Fibroblast of lung (primary cell): ENCODE measurements at regions not wholly inside any gene's neighbourhood (a gene's known extent, or its start where the extent isn't known, plus 50 kb on each side); places are given as distances from the start of the nearest gene placed in this dataset.

Experiments used
- DNase-seq, 2 donors: peaks; one replicate each; pipeline versions ENCODE4 v3.0.0 to v3.0.0-alpha.2; 2010; ENCODE audit warnings: low read depth in 2 of 2
- H2AFZ ChIP-seq: 2 replicates; pipeline ENCODE4 v1.5.1; 2012; ENCODE audit warnings: low read length, control low read depth, inconsistent platforms
- H3K27ac ChIP-seq: 2 replicates; pipeline ENCODE4 v1.5.1; 2011; ENCODE audit warnings: low read length, control low read depth; ENCODE audit not compliant: insufficient read depth
- H3K27me3 ChIP-seq: 2 replicates; pipeline ENCODE4 v1.5.1; 2011; ENCODE audit warnings: mild to moderate bottlenecking, low read length; ENCODE audit not compliant: control insufficient read depth, insufficient read depth
- H3K36me3 ChIP-seq: 2 replicates; pipeline ENCODE4 v1.5.1; 2011; ENCODE audit warnings: low read length; ENCODE audit not compliant: control insufficient read depth, insufficient read depth
- H3K4me1 ChIP-seq: 2 replicates; pipeline ENCODE4 v1.5.1; 2011; ENCODE audit warnings: low read length; ENCODE audit not compliant: control insufficient read depth, insufficient read depth; ENCODE audit errors: extremely low read depth
- H3K4me2 ChIP-seq: 2 replicates; pipeline ENCODE4 v1.5.1; 2011; ENCODE audit warnings: low read length, control low read depth; ENCODE audit not compliant: insufficient read depth; ENCODE audit errors: extremely low read depth
- H3K4me3 ChIP-seq, 4 experiments: fragments of 200-600 bp in 1 of 4; sonication (generic) in 1 of 4; replicated peaks in 1 of 4; 2 replicates each; pipeline ENCODE4 v1.5.1; 2011 to 2016; ENCODE audit warnings: low read length in 4 of 4, low read depth in 3 of 4, mild to moderate bottlenecking in 3 of 4, control low read depth in 2 of 4, inconsistent platforms in 1 of 4, mixed read lengths in 1 of 4; ENCODE audit not compliant: insufficient read depth in 1 of 4; ENCODE audit errors: control extremely low read depth in 1 of 4
- H3K79me2 ChIP-seq: 2 replicates; pipeline ENCODE4 v1.5.1; 2012; ENCODE audit warnings: mild to moderate bottlenecking, low read length, inconsistent platforms; ENCODE audit not compliant: control insufficient read depth, insufficient read depth
- H3K9ac ChIP-seq: 2 replicates; pipeline ENCODE4 v1.5.1; 2011; ENCODE audit warnings: mild to moderate bottlenecking, low read length, control low read depth; ENCODE audit not compliant: insufficient read depth
- H3K9me3 ChIP-seq: 2 replicates; pipeline ENCODE4 v1.5.1; 2012; ENCODE audit warnings: low read depth, low read length; ENCODE audit not compliant: control insufficient read depth, insufficient read depth
- H4K20me1 ChIP-seq: 2 replicates; pipeline ENCODE4 v1.5.1; 2011; ENCODE audit warnings: low read length; ENCODE audit not compliant: control insufficient read depth, insufficient read depth; ENCODE audit errors: extremely low read depth
- CTCF ChIP-seq, 2 donors: IDR thresholded peaks in 1 of 2; conservative IDR thresholded peaks in 1 of 2; 1 replicate in 1 of 2; 2 replicates in 1 of 2; pipeline ENCODE4 v1.5.1; 2011 to 2012; ENCODE audit warnings: low read length in 2 of 2, control low read depth in 1 of 2, inconsistent platforms in 1 of 2, low read depth in 1 of 2, mild to moderate bottlenecking in 1 of 2
- EZH2 ChIP-seq: IDR thresholded peaks from 2 replicates; pipeline ENCODE4 v1.5.1; 2012; ENCODE audit warnings: low read length, control low read depth, mild to moderate bottlenecking; ENCODE audit errors: missing control alignments

- H3K9me3 ChIP-seq, result no peaks in the 10 kb centered on the region
- H3K27ac ChIP-seq, result no peak overlapping the region
- no peak overlapping the region for H3K4me2 ChIP-seq
- DNase-seq, result no peak
- H3K9ac ChIP-seq, result no peak overlapping the region
- H2AFZ ChIP-seq, result no peak overlapping the region
- H3K79me2 ChIP-seq, result no peaks in the 10 kb centered on the region
- H3K27me3 ChIP-seq, result no peaks in the 10 kb centered on the region
- no peak overlapping the region for H3K4me3 ChIP-seq
- no peaks in the 10 kb centered on the region for H3K36me3 ChIP-seq
- no peaks in the 10 kb centered on the region for H4K20me1 ChIP-seq
- no peaks in the 10 kb centered on the region for H3K4me1 ChIP-seq
- TF ChIP-seq EZH2 (no peak), CTCF (conservative IDR thresholded peaks at IDR 0.05 in 1 of 2, IDR thresholded peaks at IDR 0.05 in 1 of 2; ENCODE audit: low read depth in 1 of 2, low read length in 2 of 2) (no peak)
Observed at GRCh38 chrX:122026665-122027064, 979.3 kb downstream of the GLUD2 start.

DNA sequence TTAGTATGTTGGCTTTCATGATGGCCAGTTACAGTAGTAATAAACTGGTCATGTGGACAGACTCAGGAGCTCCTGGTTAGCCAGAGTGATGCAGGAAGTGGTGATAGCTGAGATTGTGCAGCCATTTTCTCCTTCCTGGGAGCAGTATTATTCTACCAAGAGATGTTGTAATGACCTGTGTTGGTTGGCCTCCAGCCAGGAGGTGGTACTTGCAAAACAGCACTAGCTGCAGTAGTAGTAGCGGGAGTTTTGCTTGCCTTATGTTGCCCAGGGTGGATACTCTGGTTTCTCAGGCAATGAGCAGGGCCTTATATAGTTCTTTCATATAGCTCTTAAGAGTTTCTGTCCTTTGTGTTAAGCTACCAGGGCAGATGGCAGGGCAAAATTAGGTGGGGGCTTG is 998.8 kb downstream of the GLUD2 start:
- H3K27ac ChIP-seq, result no peak overlapping the region
- no peak for DNase-seq
- no peak overlapping the region for H3K4me3 ChIP-seq
- H3K4me1 ChIP-seq, result no peaks in the 10 kb centered on the region
- no peaks in the 10 kb centered on the region for H3K27me3 ChIP-seq
- H3K79me2 ChIP-seq, result no peaks in the 10 kb centered on the region
- no peak overlapping the region for H2AFZ ChIP-seq
- no peaks in the 10 kb centered on the region for H3K9me3 ChIP-seq
- no peaks in the 10 kb centered on the region for H3K36me3 ChIP-seq
- H3K4me2 ChIP-seq, result no peak overlapping the region
- no peak overlapping the region for H3K9ac ChIP-seq
- TF ChIP-seq CTCF (conservative IDR thresholded peaks at IDR 0.05 in 1 of 2, IDR thresholded peaks at IDR 0.05 in 1 of 2; ENCODE audit: low read depth in 1 of 2, low read length in 2 of 2) (no peak), EZH2 (no peak)
- H4K20me1 ChIP-seq, result no peaks in the 10 kb centered on the region

DNA sequence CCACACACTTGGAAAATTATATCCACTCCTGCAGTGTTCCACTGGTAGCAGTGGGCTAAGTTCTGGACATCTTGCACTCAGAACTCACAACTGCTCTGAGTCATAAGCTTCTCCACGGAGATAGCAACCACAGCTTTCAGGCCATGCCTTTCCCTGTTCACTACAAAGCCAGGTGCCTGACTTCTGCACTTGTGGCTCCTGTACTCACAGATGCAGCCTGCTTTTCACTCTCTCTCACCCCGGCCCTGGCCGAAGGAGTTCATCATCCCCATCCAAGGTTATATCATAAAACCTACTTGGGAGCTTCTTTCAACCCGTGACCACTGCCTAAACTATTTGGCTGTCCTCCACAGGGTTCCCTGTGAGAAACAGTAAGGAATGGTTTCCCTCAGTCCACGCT is 999.4 kb downstream of the GLUD2 start:
- no peak overlapping the region for H3K27ac ChIP-seq
- no peak for TF ChIP-seq EZH2
- TF ChIP-seq CTCF (conservative IDR thresholded peaks at IDR 0.05 in 1 of 2, IDR thresholded peaks at IDR 0.05 in 1 of 2; ENCODE audit: low read depth in 1 of 2, low read length in 2 of 2), result no peak
- no peaks in the 10 kb centered on the region for H3K36me3 ChIP-seq
- no peaks in the 10 kb centered on the region for H3K4me1 ChIP-seq
- no peaks in the 10 kb centered on the region for H4K20me1 ChIP-seq
- H2AFZ ChIP-seq, result no peak overlapping the region
- no peaks in the 10 kb centered on the region for H3K9me3 ChIP-seq
- no peak overlapping the region for H3K4me3 ChIP-seq
- H3K9ac ChIP-seq, result no peak overlapping the region
- H3K79me2 ChIP-seq, result no peaks in the 10 kb centered on the region
- H3K27me3 ChIP-seq, result no peaks in the 10 kb centered on the region
- peak in 1 of 2 donors; percentile 17 for DNase-seq
- H3K4me2 ChIP-seq, result no peak overlapping the region
